ENCODE measurements at regions not wholly inside any gene's neighbourhood (a gene's known extent, or its start where the extent isn't known, plus 50 kb on each side); places are given as distances from the start of the nearest gene placed in this dataset.

GRCh38 chr1:70819231-70819630 is 228.4 kb downstream of the PTGER3 start:
- H3K9me2 ChIP-seq (ENCODE audit: insufficient read depth), result no peaks in the 10 kb centered on the region
- POLR2A ChIA-PET, result no interaction called here
- intact Hi-C loops (cut with micrococcal nuclease), result no loop called here
- DNase-seq (ENCODE audit: low read depth, low spot score) (no peak), ATAC-seq (no peak)
- no peak overlapping the region for H3K27ac ChIP-seq (ENCODE audit: low read depth, low read length)
- H3K4me3 ChIP-seq (replicated peaks in 1 of 2; ENCODE audit: low read depth in 1 of 2, low read length in 2 of 2), result no peak overlapping the region
- no peaks in the 10 kb centered on the region for H3K79me2 ChIP-seq (ENCODE audit: insufficient read depth, low read length)
- H3K9me3 ChIP-seq (ENCODE audit: control insufficient read depth in 1 of 2, insufficient read depth in 1 of 2, low read depth in 1 of 2, low read length in 2 of 2), result no peaks in the 10 kb centered on the region
- CTCF ChIA-PET, result no interaction called here
- H4K20me1 ChIP-seq (ENCODE audit: insufficient read depth), result no peaks in the 10 kb centered on the region
- peaks cover 6% of the 10 kb centered on the region; the same call in 1 of the 2 replicates for H3K27me3 ChIP-seq (ENCODE audit: insufficient read depth, low read length)
- no peak overlapping the region for H3K9ac ChIP-seq (ENCODE audit: low read length)
- no peaks in the 10 kb centered on the region for H3K36me3 ChIP-seq (ENCODE audit: control insufficient read depth in 1 of 2, insufficient read depth in 2 of 2, low read length in 2 of 2)
- no peak overlapping the region for H2AFZ ChIP-seq (ENCODE audit: low read depth, low read length, poor library complexity, severe bottlenecking)
- TF ChIP-seq TCF7L2 (IDR thresholded peaks at IDR 0.05; ENCODE audit: borderline replicate concordance, extremely low read depth, insufficient read depth, insufficient read length) (no peak), FOSL1 (IDR thresholded peaks at IDR 0.05; ENCODE audit: low read depth) (no peak), ATF3 (IDR thresholded peaks at IDR 0.05) (no peak), CEBPB (IDR thresholded peaks at IDR 0.05; ENCODE audit: low read depth) (no peak), YY1 (IDR thresholded peaks at IDR 0.05; ENCODE audit: extremely low read depth, insufficient replicate concordance, low read depth, low read length) (no peak), EGR1 (IDR thresholded peaks at IDR 0.05; ENCODE audit: low read depth) (no peak), SIN3A (IDR thresholded peaks at IDR 0.05; ENCODE audit: low read depth) (no peak), SP1 (IDR thresholded peaks at IDR 0.05; ENCODE audit: low read depth) (no peak)
- RAD21 ChIA-PET (ENCODE audit: low non-redundant PET in 1 of 2, low total read pairs in 2 of 2, uncharacterized antibody in 2 of 2, unreplicated experiment in 2 of 2), result no interaction called here
- BruUV-seq (replicated peaks), result no TSS peak
- no peaks in the 10 kb centered on the region for H3K4me1 ChIP-seq (ENCODE audit: control insufficient read depth in 1 of 2, insufficient read depth in 2 of 2, low read length in 2 of 2)
- H3K4me2 ChIP-seq (ENCODE audit: low read length), result no peak overlapping the region

- TF ChIP-seq YY1 (IDR thresholded peaks at IDR 0.05; ENCODE audit: extremely low read depth, insufficient replicate concordance, low read depth, low read length), result no peak
- TF ChIP-seq EGR1 (IDR thresholded peaks at IDR 0.05; ENCODE audit: low read depth), result no peak
- no peak for TF ChIP-seq REST (IDR thresholded peaks at IDR 0.05; ENCODE audit: low read depth)
- TF ChIP-seq POLR2A (IDR thresholded peaks at IDR 0.05; ENCODE audit: borderline replicate concordance, extremely low read depth, insufficient read depth, insufficient read length), result no peak
- no peak for TF ChIP-seq ATF3 (IDR thresholded peaks at IDR 0.05)
- no peak for TF ChIP-seq JUND (IDR thresholded peaks at IDR 0.05)
- no peak for TF ChIP-seq EZH2 (IDR thresholded peaks at IDR 0.05)
- TF ChIP-seq FOSL1 (IDR thresholded peaks at IDR 0.05; ENCODE audit: low read depth), result no peak
- no peak for TF ChIP-seq CEBPB (IDR thresholded peaks at IDR 0.05; ENCODE audit: low read depth)
- TF ChIP-seq SP1 (IDR thresholded peaks at IDR 0.05; ENCODE audit: low read depth), result no peak
- no peak for TF ChIP-seq MAX (IDR thresholded peaks at IDR 0.05)
- TF ChIP-seq TCF7L2 (IDR thresholded peaks at IDR 0.05; ENCODE audit: borderline replicate concordance, extremely low read depth, insufficient read depth, insufficient read length), result no peak
- no peak overlapping the region for H3K9ac ChIP-seq (ENCODE audit: low read length)
- ChIA-PET RAD21 (ENCODE audit: low non-redundant PET in 1 of 2, low total read pairs in 2 of 2, uncharacterized antibody in 2 of 2, unreplicated experiment in 2 of 2) (no interaction called here), POLR2A (no interaction called here), CTCF (interaction anchor here (0.7 kb wide), 1 partner anchor 292 kb away, joined by 3 read pairs; no protein-coding TSS in a partner anchor)
- H3K79me2 ChIP-seq (ENCODE audit: insufficient read depth, low read length), result no peaks in the 10 kb centered on the region
- H3K9me2 ChIP-seq (ENCODE audit: insufficient read depth), result no peaks in the 10 kb centered on the region
- H3K4me2 ChIP-seq (ENCODE audit: low read length), result no peak overlapping the region
- ATAC-seq (no peak), DNase-seq (ENCODE audit: low read depth, low spot score) (no peak)
- no peaks in the 10 kb centered on the region for H3K9me3 ChIP-seq (ENCODE audit: control insufficient read depth in 1 of 2, insufficient read depth in 1 of 2, low read depth in 1 of 2, low read length in 2 of 2)
- no peak overlapping the region for H3K4me3 ChIP-seq (replicated peaks in 1 of 2; ENCODE audit: low read depth in 1 of 2, low read length in 2 of 2)
- H3K27ac ChIP-seq (ENCODE audit: low read depth, low read length), result no peak overlapping the region
- no peak overlapping the region for H2AFZ ChIP-seq (ENCODE audit: low read depth, low read length, poor library complexity, severe bottlenecking)
- H3K4me1 ChIP-seq (ENCODE audit: control insufficient read depth in 1 of 2, insufficient read depth in 2 of 2, low read length in 2 of 2), result no peaks in the 10 kb centered on the region
- intact Hi-C loops (cut with micrococcal nuclease), result no loop called here
- H4K20me1 ChIP-seq (ENCODE audit: insufficient read depth), result no peaks in the 10 kb centered on the region
- peaks cover 6% of the 10 kb centered on the region; the same call in 1 of the 2 replicates for H3K27me3 ChIP-seq (ENCODE audit: insufficient read depth, low read length)
- no peaks in the 10 kb centered on the region for H3K36me3 ChIP-seq (ENCODE audit: control insufficient read depth in 1 of 2, insufficient read depth in 2 of 2, low read length in 2 of 2)
- BruUV-seq (replicated peaks), result no TSS peak
Observed at GRCh38 chr1:70819785-70820184, 227.8 kb downstream of the PTGER3 start.

All from HCT116 (cell line).